ENCODE measurements at regions not wholly inside any gene's neighbourhood (a gene's known extent, or its start where the extent isn't known, plus 50 kb on each side); places are given as distances from the start of the nearest gene placed in this dataset.
"Not testable (repeated sequence)": the region's sequence is repeated elsewhere in the genome, so short reads cannot be mapped to it uniquely, and the experiment has no call there.

DNA sequence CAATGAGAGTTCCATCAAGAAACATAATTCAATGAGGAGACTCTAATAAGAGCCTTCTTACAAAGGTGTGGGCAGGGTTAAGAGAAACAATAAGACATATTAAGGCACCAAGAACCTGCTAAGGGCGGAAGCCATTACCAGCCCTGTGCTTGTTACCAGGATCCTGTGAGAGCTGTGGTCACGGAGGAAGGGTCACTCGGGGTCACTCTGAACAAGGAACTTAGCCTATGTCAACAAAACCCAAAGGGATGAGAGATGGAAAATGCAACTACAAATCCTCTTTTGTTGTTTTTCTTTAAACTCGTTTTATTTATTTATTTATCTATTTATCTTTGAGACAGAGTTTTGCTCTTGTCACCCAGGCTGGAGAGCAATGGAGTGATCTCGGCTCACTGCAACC lies 460.4 kb upstream of the CCDC196 start:
- DNase-seq: no peak

DNA sequence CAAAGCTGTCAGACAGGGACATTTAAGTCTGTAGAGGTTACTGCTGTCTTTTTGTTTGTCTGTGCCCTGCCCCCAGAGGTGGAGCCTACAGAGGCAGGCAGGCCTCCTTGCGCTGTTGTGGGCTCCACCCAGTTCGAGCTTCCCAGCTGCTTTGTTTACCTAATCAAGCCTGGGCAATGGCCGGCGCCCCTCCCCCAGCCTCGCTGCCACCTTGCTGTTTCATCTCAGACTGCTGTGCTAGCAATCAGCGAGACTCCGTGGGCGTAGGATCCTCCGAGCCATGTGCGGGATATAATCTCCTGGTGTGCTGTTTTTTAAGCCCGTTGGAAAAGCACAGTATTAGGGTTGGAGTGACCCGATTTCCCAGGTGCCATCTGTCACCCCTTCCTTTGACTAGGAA lies 454.2 kb upstream of the CCDC196 start:
- DNase-seq: not testable (repeated sequence)

DNA sequence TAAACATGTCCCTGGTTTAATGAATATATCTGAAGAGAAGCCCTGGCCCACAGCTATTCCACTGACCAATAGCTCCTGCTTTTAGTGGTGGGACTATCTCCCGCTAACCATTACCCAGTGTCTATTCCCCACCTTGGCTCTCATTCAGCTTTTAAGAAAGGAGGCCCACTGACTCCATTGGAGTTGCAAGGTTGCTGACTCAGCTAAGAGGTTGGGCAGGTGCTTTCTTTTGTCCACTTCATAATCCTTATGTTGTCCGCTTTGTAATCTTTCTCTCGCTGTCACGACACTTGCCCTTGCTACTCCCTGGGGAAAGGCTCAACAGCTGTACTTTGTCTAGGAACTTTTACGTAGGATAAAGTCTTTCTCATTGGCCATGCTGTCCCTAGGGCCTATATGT lies 453.4 kb upstream of the CCDC196 start:
- no peak for DNase-seq

DNA sequence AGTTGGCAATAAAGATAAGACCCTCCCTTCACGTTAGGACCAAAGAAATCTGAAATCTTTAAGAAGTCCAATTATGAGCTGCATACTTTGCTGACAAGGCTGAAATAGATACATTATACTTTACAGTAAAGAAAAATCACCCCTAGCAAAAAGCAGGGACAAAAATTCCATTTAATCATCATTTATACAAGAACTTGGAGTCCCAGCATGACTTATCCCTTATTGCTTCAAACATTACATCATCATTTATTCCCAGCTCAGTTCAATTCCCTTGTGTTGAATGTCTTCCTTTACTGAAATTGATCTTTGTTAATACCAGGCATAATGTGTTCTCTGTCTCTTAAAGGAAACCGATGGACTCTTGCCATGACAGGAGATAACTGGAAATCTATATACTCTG lies 449.6 kb upstream of the CCDC196 start:
- DNase-seq: no peak

DNA sequence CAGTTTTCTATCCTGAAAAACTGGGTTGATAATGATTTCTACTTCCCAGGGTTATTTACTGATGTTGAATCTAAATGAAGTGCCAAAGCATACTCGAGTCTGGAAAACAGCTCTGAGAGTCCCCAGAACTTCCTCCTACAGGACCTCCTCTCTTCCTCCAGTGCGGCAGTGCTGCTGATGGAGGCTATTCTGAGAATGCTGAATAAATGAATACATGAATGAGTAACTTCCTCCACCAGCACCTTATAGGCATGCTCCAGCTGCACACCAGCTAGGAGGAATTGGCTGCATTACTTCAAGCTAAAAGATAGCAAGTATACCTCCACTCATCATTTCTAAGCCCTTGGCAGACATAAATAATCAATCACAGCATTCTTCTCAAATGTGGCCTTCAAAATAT lies 448.8 kb upstream of the CCDC196 start:
- no peak for DNase-seq

DNA sequence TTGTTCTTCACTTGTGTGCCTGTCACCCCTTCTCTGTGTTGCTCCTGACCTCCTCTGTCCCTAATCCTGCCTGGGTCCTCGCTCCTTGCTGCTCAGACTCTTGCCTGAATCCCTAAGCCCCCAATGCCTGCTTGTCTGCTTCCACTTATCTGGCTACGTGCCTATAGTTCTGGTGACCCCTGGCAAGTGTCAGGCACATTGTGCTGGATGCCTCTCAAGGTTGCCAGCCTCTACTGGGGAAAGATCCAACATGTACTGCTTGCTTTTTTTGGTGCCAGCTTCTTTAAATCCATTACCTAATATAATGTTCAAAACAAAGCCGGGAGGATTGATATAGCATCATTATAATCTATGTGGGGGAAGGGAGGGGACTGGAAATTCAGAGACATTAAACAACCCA lies 448.0 kb upstream of the CCDC196 start:
- no peak for DNase-seq

DNA sequence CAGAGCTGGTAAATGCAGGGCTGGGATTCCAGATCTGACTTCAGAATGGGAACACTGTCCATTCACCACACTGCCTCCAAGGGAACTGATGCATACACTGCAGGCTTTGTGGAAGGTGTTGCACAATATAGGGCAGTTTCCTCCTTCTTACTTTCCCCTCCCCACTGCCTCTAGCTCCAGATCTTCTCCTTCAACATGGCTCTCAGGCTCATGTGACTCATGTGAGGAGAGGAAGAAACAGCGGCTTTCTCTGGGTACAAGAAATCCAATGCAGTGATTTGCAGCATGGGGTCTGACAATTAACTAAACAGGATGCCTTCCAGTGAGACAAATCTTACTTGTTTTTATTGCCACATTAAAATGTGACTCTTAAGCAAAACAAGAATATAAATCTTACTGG lies 447.6 kb upstream of the CCDC196 start:
- DNase-seq: no peak

DNA sequence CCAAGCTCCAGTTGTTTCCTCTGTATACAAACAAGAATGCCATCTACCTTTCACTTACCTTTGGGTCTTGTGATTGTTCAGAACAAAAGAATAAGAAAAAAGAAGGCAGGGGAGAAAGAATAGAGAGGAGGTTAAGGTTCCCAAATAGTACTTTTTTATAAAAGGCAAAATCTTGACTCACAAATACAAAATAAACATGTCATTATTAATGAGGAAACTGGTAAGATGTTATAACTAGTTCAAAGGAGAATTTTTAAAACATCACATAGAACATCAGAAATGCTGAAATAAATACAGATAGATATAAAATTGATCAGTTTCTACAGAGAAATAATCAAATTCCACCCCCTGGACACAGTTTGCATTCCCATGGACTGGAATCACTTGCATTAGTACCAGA lies 446.7 kb upstream of the CCDC196 start:
- no peak for DNase-seq

DNA sequence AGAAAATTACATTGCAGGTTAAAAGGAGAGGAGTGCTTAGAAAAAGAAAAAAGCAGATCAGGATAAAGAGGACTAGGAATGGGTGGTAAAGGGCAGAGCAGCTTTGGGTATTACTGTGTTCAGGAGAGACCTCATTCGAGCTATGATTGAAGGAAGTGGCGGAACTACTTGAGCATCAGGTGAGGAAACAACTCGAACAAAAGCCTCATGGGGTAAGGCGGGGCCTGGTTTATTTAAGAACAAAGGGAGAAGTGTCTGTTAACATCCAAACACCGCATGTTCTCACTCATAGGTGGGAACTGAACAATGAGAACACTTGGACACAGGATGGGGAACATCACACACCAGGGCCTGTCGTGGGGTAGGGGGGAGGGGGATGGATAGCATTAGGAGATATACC lies 444.6 kb upstream of the CCDC196 start:
- no peak for DNase-seq

DNA sequence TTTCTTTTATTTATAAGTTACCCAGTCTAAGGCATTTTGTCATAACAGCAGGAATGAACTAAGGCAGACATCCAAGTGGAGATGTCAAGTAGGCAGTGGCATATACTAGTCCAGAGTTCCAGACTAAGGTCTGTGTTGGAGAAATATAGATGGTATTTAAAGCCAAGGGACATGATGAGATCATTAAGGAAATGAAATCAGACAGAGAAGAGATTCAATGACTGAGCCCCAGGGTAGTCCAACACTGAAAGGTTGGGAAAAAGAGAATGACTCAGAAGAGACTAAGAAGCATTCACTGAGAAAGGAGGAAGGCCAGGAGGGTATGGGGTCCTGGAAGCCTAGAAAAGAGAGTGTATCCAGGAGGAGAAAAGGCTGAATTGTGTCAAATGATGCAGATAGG lies 442.2 kb upstream of the CCDC196 start:
- no peak for DNase-seq

DNA sequence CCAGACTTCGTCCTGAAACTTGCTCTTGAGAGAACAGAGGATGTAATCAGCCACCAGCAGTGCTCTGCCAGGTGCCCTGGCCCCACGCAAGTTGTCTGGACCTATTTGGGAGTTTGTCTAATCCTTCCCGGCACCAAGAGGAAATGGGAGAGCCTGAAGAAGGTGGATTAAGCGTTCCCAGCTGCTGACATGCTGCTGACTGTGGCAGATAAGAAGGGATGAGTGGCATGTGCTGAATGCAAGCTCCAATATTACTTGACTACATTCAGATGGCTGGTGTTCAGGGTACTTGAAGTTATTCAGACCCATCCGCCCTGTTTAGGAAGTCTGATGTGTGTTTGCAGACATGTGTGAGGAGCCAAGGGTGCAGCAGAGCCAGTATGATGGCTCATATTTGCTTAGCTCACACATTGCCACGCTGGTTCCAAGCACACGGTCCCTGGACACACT lies 440.6 kb upstream of the CCDC196 start:
- DNase-seq: no peak

DNA sequence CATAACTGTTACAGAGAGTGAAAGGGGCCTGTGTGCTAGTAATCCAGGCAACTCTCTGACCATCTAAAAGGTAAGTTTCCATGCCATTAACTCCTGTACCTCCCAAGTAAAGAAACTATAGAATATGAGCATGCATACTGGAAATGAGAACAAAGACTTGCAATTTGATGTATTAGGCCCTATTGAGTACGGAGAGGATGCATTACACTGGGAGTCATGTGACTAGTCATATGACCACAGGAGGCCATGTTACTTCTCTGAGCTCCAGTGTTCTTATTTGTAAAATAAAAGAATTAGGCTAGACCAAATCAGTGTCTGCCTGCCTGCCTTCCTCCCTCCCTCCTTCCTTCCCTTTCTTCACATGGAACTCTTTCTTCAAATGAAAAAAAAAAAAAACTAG lies 440.1 kb upstream of the CCDC196 start:
- no peak for DNase-seq

DNA sequence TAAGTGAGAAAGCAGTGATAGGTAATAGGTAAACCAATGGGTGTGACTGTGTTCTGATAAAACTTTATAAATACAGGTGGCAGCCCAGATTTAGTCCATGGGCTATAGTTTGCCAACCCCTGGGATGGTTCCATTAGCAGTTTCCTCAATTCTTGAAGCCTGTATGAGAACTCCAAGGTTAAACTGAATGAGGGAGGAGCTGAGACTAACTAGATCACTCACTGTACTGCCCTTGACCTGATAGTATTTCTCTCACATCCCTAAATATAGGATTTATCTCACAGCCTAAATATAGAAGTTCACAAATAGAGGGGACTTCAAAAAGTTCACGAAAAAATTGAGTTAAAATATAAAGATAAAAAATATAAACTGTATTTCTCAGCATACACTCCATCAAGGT lies 439.6 kb upstream of the CCDC196 start:
- no peak for DNase-seq

DNA sequence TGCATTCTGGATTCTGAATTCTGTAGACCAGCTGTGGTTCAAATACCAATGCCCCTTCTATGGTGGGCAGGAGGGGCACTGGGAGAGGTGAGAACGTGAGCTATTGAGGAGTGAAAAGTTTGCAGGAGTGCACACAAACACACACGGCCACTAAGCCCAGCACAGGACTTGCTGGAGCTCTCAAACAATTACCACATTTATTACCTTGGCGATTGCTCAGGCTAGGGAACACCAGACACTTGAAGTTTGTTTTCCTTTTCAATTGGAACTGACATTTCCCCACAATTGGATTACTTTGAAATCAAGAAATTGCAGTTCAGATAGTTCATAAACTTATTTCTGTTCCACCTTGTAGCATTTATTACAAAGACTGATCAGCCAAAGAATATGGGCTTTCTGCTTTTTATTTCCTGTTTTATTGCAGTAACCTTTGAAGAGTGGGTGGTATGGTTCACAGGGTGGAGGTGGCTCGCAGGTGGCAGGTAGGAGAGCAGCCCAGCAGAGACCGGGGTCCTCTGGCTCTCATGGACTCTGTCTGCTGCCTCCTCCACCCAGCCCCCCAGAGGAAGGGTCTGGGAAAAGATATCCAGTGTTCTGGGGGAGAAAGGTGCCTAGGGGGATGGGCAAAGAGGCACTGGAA lies 429.8 kb upstream of the CCDC196 start:
- DNase-seq: no peak

DNA sequence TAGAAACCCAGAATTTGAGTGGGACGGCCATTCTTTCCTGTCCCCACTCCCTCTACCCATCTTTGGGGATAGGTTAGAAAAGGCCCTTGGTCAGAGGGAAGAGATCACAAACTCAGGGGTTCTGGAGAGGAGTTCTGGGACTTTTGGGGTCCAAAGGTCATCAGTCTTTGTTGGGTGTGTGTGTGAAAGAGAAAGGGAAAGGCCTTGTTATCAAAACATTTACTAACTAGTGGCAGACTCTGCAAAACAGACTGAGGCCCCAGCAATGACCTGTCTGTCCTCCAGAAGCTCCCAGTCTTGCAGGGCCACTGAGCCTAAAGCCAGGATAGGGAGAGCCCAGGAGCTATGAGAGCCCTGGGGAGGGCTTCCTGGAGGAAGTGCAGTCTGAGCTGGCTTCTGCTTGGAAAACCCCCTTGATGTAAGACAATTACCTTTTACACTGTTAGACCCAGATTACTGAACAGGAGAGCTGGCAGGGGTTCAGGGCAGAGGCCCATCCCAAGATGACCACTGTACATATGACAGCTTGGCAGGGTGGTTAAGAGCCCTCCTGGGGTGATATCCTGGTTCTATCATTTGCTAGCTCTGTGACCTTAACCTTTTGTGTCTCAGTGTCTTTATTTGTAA lies 429.1 kb upstream of the CCDC196 start:
- DNase-seq: no peak

DNA sequence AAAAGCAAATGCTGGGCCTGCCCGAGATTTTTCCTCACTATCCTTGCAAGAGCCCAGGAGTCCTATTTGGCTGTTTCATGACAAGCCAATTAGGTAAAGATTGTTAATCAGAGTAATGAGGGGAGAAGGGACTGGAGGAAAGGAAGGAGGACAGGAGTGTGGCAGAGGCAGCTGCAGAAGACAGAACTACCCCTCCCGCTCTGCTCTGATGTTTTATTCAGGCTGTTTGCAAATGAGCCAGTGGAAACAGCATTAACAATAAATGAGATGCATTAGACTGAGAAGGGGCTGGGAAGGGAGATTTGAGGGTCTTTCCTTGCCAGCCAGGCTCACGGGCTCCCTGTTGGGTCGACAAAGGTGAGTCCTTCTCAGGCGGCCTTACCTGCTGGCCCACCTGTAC lies 421.0 kb upstream of the CCDC196 start:
- DNase-seq: no peak

DNA sequence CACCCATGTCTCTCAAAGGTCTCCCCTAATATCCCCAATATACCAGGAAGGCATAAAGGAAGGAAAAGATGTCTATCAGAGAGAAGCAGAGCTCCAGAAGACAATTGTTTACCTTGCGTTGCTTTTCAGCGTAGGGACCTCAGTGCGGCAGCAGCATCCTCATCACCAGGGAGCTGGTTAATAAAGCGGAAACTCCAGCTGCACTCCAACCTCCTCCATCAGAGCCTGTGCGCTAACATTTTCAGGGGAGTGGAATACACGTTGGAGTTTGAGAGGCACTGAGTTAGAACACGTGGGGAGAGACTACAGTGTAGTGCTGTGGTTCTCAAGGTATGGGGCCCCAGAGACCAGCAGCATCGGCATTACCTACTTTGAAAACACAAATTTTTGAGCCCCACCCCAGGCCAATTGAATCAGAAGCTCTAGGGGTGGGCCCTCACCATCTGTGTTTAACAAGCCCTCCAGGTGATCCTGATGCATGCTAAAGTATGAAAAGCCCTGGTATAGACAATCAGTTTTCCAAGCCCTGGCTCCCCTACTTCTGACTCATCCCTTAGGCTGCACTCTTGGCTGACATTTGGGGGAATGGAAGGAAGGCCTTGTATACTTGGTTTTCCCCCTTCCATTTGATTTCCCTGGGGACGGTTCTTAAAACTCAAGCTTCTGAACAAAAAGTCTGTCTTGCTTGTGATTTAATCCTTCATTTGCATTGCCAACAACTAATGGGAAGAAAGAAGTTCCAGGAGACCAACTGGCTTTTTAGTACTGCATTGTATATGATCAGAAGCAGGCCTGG lies 419.0 kb upstream of the CCDC196 start:
- no peak for DNase-seq

DNA sequence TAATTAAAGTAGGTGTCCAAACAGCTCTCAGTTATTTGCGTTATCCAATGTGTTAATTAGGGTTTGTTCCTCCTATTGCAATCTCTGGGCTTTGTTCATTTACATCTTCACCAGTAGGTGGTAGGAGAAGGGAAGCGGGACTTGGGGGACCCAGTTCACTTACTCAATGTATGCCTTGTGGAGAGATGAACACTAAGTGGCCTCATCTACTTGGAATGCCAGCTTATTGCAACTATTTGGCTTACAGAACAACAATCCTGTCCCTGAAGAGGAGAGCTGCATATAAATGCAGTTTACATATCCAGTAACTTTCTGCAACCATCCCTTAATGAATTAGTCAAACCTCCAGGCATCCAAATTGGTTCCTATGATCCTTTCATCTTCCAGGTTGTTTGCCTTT lies 417.1 kb upstream of the CCDC196 start:
- DNase-seq: no peak

DNA sequence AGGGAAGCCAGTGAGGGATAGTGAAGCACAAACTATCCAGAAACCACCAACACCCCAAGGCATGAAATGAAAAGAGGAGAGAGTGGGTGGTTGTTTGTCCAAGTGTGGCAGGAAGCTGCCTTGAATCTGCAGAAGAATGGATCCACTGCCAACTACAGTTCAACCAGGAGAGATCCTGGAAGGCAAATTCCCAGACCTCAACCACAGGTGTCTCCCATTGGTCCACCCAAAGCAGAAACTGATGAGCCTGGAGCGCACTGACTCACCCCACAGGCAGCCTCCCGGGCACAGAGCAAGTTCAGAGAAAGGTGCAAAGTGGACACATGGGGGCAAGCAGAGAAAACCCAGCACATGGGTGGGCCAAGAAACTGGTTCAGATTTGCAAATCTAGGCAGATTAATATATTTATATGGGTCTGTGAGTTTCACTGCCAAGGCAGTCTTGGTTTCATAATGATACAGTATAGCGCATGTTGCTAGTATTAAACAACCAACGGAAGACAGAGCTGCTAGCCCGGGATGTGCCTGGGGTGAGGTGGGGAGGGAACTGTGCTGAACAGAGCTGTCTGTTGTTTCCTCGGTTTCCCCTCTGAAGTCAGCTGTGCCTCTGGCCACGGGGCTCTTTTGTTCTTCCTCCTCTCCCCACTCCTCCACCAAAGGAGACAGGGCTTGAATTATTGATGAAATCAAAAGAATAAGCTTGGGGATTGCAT lies 416.2 kb upstream of the CCDC196 start:
- DNase-seq: no peak

DNA sequence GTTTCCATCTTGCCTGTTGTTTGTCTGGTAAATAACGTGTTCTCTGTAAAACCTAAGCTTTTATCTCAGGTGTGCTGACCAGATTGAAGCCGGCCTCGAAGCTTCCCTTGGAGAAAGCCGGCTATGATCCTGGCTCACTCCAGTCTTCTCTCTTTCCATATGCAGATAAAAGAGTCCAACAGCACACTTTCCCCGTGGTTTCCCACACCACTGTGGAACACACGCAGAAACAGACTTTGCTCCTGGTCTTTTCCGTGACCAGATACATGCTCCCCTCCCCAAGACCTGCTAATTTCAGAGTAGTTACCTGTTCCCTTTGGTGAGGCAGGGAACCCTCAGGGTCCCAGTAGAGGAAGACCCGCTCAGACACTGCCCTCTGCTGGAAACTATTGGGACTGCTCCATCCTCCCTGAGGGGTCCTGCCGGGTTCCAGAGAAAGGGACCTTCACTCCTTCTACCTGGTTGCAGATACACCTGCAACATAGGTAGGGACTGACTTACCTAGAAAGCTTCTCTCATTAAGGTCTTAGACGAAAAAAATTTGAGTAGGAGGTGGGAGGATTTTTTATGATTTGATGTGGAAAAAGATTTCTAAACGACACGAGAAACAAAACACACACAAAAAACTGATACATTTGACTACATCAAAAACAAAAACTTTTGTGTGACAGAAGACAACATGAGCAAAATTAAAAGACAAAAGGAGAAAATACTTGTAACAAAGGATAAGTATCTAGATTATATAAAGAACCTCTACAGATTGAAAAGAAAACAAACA lies 415.4 kb upstream of the CCDC196 start:
- DNase-seq: no peak

DNA sequence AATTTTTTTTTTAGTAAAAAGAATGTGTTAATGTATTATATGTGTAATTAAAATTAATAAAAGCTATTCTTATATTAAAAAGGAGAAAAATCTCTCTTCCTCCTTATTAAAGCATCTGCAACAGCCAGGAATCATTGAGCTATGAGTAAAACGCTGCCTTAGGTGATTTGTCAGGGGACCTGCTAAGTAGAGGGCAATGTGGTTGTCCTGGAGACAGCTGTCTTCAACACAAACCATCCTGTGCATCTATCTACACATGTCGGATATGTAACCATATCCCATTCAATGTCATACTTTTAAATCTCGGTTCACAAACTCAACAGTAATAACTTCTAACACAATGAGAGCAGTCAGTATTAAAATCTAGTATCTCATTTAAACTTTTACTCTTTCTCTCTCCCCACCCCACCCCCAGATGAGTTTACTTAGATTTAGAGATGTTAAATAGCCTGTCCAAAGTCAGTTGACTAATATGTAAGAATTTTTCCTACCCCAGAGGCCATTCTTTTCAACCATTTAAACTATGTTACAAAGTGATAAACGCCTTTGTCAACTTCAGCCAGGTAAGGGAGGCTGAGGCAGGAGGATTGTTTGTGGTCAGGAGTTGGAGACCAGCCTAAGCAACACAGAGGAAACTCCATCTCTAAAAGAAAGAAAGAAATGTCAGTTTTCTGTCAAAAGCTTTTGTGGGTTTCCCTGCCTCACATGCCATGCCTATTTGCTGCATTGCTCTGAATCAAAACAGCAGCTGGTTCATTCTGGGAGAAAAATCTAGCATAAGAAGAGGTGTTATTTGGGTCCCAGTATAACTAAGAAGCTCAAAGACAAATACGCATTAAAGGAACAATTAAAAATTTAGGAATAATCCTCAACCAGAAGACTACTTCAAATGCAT lies 413.7 kb upstream of the CCDC196 start:
- no peak for DNase-seq

DNA sequence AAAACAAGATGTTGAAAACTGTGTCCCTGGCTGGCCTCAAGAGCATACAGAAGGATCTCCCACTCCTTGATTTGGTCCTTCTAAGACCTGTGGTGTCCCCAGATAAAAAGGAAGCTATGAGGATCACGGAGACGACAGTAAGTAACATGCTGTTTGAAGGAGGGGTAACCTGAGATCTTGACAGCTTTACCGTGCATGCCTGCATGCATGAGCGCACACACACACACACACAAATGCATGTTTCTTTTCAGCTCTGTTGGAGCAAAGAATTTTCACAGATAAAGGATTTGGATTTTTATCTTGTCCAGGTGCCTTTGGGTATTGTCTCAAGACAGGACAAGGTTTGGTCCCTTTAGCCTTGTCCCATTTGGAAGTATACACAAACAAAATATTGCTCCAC lies 411.6 kb upstream of the CCDC196 start:
- DNase-seq: no peak

All from HCEC 1CT (cell line).